Femur (tissue), 1 donor: ENCODE measurements at regions not wholly inside any gene's neighbourhood (a gene's known extent, or its start where the extent isn't known, plus 50 kb on each side); places are given as distances from the start of the nearest gene placed in this dataset.
"Not testable (repeated sequence)": the region's sequence is repeated elsewhere in the genome, so short reads cannot be mapped to it uniquely, and the experiment has no call there.

Source experiments
- DNase-seq: peaks from one replicate; pipeline ENCODE4 v3.0.0-alpha.2; 2017

DNA sequence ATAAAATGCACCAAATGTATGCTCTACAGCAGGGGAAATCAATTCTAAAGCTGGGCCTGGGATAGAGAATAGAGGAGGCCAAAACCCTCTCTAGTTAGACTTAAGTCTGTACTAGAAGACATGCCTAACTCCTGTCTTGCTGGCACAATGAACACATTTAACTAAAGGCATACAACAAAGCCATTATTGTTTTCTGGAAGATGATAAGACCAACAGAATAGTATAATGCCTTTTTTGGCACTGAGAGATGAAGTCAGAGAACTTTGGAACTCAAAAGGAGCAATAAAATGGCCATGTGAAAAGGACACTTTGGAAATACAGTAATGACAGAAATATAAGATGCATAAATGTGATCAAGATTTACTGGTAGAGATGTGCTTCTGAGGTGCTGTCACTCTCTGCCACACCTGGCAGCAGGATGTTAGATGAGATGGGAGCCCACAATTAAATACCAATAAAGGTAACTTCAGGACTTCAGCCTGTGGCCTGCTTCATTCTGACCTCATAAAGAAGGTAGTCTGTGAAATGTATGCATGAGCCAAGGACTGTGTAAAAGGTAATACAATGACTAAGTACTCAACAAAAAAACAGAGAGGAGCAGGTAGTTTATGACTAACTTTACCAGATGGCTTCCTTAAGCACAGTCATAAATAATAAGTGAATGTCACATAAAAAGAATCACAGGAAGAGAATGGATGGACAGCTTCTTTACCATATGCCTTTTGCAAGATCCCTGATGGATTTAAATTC lies 333.4 kb downstream of the BCKDHB start:
- no peak for DNase-seq

DNA sequence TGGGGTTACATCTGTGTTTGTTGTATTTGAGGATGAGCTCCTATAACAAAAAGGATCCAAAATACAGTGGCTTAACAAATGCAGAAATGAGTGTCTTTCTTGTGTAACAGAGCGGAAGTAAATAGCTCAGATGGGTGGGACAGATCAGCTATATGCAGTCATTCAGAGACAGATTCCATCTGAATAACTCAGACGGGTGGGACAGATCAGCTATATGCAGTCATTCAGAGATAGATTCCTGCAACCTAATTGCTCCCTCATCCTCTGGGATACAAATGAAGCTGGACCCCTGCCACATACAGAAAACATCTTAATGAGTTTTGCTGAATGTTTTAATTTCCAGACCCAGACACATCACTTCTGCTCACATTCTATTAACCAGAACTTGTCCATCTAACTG lies 332.3 kb downstream of the BCKDHB start:
- no peak for DNase-seq

DNA sequence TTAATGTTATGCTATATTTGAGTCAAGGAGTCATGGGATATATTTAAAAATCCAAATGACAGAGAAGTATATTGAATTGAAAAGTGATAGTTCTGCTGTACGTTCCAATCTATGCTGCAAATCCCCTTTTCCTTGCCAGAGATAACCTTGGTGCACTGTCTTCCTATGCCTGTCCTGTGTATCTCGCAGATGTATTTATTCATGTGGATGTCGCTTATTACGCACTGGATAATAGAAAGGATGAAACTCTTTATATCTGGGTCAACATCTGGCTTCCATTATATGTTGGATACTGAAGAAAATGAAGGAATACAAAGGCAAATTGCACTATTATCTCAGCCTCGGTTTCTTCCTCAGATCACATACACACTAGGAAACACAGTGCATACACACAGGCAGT lies 331.3 kb downstream of the BCKDHB start:
- no peak for DNase-seq

DNA sequence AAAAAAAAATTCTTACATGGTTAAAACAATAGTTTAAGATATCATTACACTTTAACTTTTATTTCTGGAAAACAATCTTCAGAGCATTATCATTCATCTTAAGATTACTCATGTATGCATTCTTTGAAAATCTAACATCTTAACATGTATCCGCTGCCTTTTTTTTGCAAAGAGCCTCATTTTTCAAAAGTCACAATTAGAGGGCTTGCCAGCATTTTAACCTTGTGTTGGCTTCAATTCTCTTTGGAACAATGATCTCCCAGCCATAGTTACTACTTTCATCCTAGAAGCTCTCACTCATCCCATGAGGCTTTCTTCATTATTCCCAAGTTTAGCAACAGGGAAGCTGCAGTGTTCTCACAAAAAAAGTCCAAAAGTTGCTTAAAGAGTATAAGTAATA lies 330.8 kb downstream of the BCKDHB start:
- no peak for DNase-seq

DNA sequence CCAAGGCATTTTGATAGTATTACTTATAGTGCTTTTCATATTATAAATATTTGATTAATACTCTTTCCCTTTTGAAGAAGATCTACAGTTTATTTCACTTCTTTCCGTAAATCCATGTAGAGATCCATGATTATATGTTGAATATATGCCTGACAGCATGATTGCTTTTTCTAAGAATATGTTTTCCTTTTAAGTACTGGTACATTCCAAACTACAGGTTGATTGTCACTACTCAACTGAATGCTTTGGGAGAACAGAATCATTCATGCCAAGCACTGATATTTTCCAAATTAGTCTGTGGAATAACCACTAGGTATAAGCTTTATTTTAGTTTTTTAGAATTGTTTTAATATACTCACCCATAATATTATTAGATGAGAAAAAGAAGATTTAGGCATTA lies 330.2 kb downstream of the BCKDHB start:
- no peak for DNase-seq

DNA sequence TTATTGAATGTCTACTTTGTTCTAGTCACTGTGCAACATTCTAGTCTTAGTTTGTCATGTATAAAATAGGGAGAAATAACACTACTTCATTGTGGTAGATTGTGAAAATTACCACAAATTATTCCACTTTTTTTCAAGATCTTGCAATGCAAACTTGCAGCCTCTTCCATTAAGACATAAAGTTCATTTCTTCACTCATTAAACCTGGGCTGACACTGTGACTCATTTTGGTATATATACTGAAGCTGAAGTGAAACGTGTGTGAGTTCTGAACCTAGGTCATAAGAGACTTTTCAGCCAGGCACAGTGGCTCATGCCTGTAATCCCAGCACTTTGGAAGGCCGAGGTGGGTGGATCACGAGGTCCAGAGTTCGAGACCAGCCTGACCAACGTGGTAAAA lies 329.0 kb downstream of the BCKDHB start:
- no peak for DNase-seq

DNA sequence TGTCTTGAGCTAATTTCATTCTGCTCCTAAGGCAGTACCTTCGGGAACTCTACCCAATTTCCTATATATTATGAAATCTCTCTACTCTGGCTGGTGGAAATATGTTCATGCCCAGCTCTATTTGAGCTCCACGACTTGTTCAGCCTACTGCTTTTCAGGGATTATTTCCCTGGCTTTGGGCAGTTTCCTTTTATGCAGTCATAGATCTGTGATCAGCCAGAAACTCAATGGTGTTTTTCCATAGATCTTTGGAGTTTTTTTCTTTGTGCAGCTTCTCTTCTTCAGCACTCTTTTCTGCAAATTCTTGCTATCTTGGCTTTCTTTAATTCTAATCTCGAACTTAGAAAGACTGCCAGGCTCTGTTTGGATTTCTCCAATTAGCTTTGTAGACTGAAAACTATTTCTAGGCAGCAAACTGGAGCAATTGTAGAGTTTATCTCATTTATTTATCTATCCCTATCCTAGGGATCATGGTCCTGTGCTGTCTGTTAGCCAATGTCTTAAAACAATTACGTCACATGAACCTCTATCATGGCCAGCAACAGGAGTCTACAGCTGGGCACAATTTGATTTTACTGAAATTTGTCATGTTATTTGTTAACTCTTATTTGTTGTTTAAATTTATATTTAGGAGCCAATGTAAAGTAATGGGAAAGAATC lies 328.4 kb downstream of the BCKDHB start:
- DNase-seq: no peak

DNA sequence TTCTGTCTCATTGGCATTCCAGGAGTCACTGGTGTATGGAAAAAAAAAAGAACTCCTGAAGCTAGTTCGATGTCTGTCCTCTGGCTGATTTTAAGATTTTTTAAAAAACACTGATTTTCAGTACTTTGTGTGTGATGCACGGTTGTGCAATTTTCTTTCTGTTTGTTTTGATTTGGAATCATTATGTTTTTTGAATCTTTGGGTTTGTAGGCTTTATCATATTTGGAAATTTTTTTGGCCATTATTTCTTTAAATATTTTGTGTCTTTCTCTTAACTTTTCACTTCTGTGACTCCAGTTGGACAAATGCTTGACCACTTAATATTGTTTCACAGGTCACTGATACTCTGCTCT lies 327.2 kb downstream of the BCKDHB start:
- no peak for DNase-seq

DNA sequence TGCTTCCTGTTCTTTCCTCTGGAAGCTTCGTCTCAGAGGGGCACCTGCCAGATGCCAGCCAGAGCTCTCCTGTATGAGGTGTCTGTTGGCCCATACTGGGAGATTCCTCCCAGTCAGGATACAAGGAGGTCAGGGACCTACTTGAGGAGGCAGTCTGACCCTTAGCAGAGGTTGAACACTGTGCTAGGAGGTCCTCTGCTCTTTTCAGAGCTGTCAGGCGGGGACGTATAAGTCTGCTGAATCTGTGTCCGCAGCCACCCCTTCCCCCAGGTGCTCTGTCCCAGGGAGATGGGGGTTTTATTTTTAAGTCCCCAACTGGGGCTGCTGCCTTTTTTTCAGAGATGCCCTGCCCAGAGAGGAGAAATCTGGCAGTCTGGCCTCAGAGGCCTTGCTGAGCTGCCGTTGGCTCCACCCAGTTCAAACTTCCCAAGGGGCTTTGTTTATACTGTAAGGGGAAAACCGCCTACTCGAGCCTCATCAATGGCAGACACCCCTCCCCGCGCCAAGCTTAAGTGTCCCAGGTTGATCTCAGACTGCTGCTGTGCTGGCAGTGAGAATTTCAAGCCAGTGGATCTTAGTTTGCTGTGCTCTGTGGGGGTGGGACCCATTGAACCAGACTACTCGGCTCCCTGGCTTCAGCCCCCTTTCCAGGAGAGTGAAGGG lies 326.7 kb downstream of the BCKDHB start:
- no peak for DNase-seq

DNA sequence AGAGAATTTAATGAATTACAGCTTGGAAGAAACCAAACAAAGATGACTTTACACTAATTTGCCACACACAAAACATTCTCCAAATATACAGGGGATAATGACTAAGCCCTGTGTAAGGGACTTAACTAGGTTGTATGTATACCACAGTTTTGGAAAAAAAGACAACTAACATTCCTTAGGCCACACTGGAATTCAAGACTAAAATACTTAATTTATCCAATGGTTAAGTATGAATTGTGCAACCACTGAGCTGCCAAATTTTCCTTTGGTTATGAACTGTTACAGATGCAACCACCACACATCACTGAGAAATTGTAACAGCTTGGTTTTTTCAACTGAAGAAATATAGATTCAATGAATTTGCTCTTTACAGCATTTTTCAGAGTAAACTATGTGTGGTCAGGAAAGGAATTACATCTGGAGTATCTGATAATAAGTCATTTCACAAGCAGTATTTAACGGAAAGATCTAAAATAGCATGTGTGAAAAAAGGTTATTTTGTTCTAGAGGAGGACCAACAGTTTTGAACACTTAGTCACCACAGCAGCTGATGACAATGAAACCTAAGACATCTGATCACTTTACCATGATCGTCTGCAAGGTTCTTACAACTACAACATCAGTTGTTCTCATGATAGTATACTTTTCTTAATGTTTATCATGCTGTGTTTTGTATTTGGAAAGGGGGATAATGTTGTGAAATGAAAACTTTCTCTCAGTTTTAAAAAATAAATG lies 318.8 kb downstream of the BCKDHB start:
- DNase-seq: no peak

DNA sequence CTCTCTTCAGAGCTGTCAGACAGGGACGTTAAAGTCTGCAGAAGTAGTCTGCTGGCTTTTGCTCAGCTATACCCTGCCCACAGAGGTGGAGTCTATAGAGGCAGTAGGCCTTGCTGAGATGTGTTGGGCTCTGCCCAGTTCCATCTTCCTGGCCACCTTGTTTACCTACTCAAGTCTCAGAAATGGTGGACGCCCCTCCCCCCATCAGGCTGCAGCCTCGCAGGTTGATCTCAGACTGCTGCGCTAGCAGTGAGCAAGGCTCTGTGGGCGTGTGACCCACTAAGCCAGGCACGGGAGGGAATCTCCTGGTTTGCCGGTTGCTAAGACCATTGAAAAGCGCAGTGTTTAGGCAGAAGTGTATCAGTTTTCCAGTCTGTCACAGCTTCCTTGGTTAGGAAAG lies 305.0 kb downstream of the BCKDHB start:
- no peak for DNase-seq

DNA sequence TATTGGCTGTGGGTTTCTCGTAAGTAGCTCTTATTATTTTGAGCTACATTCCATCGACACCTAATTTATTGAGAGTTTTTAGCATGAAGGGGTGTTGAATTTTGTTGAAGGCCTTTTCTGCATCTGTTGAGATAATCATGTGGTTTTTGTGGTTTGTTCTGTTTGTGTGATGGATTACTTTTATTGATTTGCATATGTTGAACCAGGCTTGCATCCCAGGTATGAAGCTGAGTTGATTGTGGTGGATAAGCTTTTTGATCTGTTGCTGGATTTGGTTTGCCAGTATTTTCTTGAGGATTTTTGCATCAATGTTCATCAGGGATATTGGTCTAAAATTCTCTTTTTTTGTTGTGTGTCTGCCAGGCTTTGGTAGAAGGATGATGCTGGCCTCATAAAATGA lies 301.5 kb downstream of the BCKDHB start:
- not testable (repeated sequence) for DNase-seq

DNA sequence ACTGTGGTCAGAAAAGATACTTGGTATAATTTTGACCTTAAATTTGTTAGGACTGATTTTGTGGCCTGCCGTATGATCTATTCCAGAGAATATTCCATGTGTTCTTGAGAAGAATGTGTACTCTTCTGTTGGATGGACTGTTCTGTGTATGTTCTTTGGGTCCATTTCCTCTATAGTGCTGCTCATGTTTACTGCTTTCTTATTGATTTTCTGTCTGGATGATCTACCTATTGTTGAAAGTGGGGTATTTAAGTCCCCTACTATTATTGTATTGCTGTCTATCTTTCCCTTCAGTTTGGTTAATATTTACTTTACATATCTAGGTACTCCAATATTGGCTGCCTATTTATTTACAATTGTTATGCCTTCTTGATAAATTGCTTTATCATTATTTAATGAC lies 298.4 kb downstream of the BCKDHB start:
- no peak for DNase-seq

DNA sequence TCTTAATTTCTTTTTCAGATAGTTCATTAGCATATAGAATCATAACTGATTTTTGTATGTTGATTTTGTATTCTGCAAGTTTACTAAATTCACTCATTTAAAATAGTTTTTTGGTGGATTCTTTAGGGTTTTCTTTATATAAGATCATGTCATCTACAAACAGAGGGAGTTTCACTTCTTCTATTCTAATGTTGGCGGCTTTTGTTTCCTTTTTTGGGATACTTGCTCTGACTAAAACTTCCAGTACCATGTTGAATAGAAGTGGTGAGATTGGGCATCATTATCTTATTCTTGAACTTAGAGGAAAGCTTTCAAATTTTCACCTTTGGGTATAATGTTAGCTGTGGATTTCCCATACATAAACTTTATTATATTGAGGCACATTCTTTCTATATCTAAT lies 296.9 kb downstream of the BCKDHB start:
- no peak for DNase-seq

DNA sequence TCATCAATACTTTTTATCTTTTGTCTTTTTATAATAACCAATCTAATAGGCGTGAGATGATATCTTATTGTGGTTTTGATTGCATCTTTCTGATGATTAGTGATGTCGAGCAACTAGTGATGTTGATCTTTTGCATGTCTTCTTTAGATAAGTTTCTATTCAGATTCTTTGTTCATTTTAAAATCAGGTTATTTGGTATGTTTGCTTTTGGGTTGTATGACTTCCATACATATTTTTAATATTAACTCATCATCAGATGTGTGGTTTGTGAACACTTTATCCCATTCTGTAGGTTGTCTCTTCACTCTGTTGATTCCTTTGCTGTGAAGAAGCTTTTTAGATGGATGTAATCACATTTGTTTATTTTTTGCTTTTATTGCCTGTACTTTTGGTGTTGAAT lies 295.8 kb downstream of the BCKDHB start:
- no peak for DNase-seq
